GM12872 (cell line): ENCODE measurements at regions not wholly inside any gene's neighbourhood (a gene's known extent, or its start where the extent isn't known, plus 50 kb on each side); places are given as distances from the start of the nearest gene placed in this dataset.

Experiments used
- CTCF ChIP-seq: IDR thresholded peaks from 3 replicates; pipeline ENCODE4 v1.5.1; 2011; ENCODE audit warnings: low read depth, mild to moderate bottlenecking, low read length, moderate library complexity; ENCODE audit not compliant: insufficient read depth

- TF ChIP-seq CTCF = no peak
Measured at GRCh38 chr4:56267558-56267957, 119.7 kb downstream of the AASDH start.

GRCh38 chr4:56264873-56265272 is 122.4 kb downstream of the AASDH start:
- TF ChIP-seq CTCF = no peak

- no peak for TF ChIP-seq CTCF
Measured at GRCh38 chr4:56261027-56261426, 126.3 kb downstream of the AASDH start.

- TF ChIP-seq CTCF = no peak
Measured at GRCh38 chr4:56260320-56260719, 127.0 kb downstream of the AASDH start.

GRCh38 chr4:56259655-56260054 is 127.6 kb downstream of the AASDH start:
- TF ChIP-seq CTCF = no peak

- TF ChIP-seq CTCF = no peak
Measured at GRCh38 chr4:56255820-56256219, 131.5 kb downstream of the AASDH start.

- no peak for TF ChIP-seq CTCF
Measured at GRCh38 chr4:56253666-56254305, 133.5 kb downstream of the AASDH start.
